SK-N-MC (cell line): ENCODE measurements at regions not wholly inside any gene's neighbourhood (a gene's known extent, or its start where the extent isn't known, plus 50 kb on each side); places are given as distances from the start of the nearest gene placed in this dataset.

Experiments
- EZH2 ChIP-seq: fragments of 200-600 bp; sonication (generic); IDR thresholded peaks from one replicate; pipeline ENCODE4 v1.6.1; 2017; ENCODE audit warnings: antibody characterized with exemption
- POLR2AphosphoS5 ChIP-seq: IDR thresholded peaks from 2 replicates; pipeline ENCODE4 v1.6.1; 2012; ENCODE audit warnings: mild to moderate bottlenecking, low read depth, low read length, borderline replicate concordance

DNA sequence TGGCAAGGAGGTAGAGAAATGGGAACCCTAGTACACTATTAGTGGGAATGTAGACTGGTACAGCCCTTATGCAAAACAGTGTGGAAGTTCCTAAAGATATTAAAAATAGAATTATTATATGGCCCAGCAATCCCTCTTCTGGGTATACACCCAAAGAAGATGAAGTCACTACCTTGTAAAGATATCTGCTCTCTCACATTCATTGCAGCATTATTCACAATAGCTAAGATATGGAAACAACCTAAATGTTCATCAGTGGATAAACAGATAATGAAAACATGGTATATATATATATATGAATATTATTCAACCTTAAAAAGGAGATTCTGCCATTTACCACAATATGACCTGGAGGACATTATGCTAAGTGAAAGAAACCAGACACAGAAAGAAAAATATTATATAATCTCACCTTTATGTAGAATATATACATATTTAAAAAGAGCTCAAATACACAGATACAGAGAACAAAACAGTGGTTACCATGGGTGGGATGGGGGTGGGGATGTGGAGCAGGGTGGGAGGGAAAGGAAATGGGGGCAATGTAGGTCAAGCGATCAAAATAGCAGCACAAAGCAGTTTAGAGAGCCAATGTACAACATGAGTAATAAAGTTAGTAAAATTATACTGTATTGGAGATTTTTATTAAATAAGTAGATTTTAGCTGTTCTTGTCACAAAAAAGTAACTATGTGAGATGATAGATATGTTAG lies 138.6 kb downstream of the SPRY1 start:
- TF ChIP-seq EZH2 (no peak), POLR2AphosphoS5 (no peak)
